NOMO-1 treated with dmso at 0.1 percent for 144 hours (cell line): ENCODE measurements at regions not wholly inside any gene's neighbourhood (a gene's known extent, or its start where the extent isn't known, plus 50 kb on each side); places are given as distances from the start of the nearest gene placed in this dataset.

Source experiments
- DNase-seq: peaks from one replicate; lab custom pipeline; 2025; ENCODE audit not compliant: unreplicated experiment; lab: John Stamatoyannopoulos, UW

DNA sequence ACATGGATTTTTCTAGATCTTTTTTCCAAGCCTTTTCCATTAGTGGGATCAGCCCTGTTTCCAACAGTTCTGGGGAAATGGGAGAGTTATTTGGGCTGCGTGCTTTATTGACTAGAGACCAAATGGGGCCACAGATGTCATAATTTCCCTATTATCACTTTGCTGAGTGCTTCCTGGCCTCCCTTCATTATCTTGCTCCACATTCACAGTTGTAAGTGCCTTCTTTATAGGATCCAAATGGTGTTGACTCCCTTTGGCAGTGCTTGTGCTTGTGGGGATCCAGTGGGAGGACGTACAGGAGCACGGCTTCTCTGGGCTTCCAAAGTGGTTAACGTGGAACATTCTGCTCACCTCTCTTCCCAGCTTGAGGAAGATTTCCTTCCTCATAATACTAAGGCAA, 141.0 kb upstream of the RMST start:
- DNase-seq, result no peak

DNA sequence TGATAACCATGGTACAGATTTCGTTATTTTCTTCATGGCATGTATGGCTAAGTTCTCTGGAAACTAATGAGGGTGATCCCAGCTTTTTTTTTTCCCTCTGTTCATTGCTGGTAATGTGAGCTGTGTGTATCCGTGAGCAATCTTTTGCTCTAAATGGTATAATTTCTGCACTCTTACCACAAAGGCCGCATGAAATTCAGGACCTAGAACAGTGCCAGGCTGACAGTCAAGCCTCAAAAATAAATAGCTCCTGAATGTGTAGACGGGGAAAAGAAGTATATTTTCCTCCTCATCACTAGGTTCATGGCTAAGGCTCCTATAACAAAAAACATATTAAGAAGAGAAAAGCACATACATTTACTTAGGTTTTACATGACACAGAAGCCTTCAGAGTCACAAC, 140.2 kb upstream of the RMST start:
- DNase-seq, result no peak

DNA sequence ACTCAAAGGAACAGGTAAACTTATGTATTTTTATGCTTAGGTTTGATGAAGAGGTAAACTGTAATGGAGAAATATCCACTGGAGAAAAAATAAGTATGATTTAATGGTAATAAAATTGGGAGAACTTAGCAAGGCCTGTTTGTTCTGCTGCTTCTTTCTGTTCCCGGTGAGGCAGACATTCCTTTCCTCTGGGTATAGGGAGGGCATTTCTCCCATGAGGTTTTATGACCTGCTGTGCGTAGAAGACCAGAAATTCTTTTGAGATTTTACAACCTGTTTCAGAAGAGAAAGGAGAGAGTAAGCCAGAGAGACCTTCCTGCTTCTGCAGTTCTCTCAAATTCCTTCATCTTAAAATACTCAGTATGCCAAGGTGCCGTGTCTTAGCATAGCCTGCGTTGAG, 139.4 kb upstream of the RMST start:
- no peak for DNase-seq

DNA sequence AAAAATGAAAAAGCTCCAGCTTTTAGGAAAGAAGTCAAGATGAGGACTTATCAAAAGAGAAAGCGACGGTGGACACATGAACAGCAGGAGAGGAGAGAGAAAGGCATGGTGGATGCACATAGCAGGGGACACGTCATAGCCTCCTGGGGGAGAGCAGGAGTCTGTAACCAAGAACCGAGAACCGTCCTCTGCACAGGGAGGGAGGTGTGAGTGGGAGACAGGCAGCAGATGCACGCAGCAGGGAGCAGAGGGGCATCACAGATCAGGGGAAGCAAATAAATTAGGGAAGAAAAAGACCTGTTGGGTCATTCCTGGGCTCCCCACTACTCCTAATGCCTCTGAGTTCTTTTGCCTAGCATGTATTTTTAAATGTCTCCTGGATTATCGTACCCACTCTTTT, 138.1 kb upstream of the RMST start:
- no peak for DNase-seq

DNA sequence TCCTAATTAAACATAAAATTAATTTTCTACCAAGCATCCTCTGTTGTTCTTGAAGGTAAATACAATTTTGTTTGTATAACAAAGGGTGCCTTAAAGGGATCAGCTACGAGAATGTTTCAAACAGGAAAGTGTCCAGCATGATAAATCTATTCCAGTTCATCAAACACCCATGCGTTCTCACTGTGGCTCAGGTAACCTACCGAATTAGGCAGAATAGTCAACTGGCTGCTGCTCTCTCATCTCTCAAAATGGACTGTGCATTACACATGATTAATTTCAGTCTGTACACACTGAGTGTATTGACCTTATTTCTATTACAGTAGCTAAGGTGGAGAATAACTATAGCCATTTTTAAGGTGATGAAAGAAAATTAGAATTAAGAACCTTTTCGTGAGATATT, 127.5 kb upstream of the RMST start:
- no peak for DNase-seq

DNA sequence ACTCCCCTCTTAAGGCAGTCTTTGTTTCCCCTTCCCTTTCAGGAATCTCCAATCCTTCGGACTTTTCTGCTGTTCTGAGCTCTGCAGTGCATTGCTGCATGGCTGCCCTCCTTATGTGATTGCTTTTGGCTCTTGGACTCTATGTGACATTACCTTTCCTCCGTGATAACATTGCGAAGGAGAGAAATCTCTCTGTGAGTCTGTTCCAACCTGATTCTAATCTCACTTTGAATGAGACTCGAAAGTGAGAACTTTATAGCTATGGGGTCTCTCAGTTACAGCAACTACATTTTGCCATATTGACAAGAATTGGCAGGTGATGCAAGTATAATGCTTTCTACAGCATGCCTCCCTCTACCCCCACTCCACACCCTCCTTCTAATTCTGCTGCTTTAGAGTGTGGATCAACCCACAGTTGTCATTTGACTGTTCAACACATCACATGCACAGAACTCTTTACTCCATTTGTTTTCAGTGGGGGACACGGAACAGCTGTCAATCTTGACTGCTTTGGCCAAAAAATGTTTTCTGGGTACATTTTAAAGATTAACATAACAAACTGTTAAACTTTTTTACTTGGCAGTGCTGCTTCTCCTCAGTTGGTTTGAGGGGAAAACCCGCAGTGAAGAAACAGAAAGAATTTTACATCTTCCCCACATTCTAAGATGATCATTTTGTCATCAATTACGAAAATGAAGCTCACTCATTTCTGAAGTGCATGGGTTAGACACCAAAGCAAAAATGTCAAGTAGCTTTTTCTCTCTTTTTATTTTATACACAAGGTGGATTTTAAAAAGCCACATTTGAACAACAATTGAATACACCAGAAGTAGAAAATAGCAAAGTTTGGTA, 125.5 kb upstream of the RMST start:
- DNase-seq, result no peak

DNA sequence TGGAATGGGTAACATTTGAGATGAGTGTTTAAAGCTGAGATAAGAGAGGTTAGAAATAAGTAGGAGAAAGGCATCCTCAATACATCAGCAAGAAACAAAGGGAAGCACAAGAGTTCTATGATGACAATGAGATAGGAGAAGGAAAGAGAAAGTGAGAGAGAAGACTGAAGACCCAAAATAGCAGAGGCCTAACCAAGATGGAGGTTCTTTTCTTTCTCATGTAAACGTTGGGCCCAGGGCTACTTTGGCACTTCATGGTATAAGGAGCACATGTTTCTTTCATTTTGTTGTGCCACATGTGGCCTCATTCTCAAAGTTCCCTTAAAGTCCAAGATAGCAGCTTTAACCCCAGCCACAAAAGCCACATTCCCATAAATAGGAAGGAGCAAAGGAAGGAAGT, 120.5 kb upstream of the RMST start:
- no peak for DNase-seq

DNA sequence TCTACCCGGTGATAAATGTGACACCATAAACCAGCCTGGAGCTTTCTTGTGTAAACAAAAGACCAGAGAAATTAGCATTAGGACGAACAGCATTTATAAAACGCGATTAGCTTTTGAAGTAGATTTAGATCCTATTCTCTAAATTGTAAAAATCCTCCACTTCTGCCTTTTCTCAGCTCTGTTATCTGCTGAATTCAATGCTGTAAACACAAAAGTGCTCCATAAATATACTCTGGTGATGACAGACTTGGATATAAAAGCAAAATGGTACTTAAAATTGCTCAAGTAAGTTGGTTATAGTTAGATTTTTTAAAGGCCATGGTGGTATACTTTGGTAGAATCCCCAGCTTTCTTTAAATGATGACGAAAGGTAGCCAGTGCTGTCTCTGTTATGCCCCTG, 114.6 kb upstream of the RMST start:
- no peak for DNase-seq

DNA sequence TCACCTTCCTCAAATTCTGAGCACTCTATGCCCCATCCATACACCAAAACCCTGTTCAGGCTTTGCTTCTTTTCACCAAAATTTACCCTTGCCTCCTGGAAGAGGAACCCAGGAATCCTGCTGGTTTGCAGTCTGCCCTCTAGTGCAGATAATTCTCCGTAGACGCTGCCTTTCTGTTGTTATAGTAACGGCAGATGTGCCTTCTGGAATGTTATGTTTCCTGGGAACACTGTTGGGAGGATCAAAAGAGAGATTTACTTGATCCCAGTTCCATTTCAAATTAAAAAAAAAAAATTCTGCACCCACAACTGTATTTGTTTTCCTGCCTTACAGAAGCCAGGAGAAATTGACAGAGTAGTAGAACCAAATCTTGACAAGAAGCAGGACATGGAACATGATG, 104.2 kb upstream of the RMST start:
- no peak for DNase-seq

DNA sequence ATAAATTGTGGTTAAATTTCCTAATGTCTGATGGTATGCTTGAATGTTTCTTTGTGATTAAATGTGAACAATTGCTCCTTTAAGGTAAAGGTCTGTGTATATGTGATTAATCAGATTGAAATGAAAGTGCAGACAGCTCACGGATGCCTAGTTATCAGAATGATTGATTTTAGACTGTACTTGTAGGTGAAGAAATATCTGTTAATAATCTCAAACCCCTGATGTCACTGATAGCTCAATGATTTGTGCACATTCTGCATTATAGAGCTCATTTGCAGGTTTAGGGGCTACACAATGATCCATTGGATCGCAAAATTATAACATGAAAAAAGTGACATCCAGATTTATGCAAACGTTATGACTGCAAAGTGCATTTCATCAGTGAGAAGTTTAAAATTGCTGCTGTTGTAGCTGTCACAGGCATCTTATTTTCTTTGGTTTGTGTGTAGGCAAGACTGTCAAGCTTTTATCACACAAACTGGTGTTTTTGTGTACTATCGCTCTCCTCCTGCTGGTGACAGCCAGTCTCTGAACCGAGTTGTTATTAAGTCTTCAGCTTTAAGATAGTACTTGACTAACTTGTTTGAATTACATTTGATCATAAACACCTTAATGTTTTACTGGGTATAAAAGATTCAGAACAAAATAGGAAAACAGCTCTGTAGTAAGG, 103.4 kb upstream of the RMST start:
- DNase-seq, result no peak

DNA sequence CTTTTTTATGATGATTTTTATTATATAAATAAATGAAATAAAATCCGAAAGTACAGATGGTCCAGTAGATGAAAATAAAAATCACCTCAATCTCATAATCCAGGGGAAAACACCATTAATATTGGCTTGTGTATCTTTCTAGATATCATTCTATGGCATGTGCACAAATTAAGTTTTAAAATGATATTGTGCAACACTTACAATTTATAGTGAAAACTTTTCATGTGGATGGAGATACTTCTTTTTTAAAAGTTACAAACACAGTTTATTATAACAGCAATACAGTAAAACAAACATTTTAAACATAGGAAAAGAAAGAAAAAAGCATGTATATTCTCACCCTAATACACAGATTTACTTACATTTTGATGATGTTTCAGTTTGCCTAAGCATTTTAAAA, 98.9 kb upstream of the RMST start:
- DNase-seq, result no peak

DNA sequence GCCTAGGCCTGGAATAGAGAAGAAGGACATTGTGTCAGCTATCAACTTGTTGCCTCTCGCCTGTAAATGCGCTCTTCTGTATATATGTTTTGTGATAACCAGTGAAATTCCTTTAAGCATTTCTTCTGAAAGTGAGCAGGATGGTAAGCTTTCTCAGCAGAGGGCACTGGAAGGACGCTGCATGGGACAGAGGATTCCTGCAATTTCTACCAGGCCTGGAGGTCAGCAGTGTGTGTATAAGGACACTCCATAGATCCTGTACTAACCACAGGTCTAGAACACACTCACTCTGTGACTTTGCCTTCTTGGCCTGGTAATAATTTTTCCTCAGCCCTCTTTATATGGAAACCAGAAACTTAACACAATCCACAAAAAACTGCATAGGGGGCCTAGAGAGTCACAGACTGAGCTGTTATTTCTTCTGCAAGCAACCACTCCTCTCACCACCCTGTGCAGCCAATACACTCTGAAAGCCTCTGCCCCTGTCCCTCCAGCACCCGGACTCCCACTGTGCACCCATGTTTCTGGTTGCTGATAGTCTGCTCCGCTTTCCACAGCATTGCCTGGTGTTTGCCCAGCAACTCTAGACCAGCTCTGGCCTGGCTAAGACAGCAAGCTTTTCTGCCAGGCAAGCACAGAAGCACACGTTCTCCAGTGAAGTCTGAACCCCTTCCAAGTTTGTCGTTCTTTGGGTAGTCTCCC, 94.0 kb upstream of the RMST start:
- no peak for DNase-seq

DNA sequence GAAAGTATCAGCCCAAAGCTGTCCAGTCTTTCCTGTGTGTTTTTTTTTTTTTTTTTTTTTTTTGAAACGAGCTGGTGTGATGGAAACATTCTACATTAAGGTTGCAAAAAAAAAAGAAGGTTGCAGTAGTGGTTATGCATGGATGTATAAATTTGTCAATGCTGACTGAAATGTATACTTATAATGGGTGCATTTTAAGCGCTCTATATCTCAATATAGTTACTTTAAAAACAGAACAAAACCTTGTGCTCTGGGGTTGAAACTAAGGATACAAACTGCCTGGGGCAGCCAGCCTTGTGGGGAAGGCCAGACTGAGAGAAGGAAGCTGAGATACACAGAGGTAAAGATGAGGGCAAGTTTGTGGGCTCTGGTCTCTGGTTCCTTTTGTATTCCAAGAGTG, 87.3 kb upstream of the RMST start:
- DNase-seq, result no peak

DNA sequence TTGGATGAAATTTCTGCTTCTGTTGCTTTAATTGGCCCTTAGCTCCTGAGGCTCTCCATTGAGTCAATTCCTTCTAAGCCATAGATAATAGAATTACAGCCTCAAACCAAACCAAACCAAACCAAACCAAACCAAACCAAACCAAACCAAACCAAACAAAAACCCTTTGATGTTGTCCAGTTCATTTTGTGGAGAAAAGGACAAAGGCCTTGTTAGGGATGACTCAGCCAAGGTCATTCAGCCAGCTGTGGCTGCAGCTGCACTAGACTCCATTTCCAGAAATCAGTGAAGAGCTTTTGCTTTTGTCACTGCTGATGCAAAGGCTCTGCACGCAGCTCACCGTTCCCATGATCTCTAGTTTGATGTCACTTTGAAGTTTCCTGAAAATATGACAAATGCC, 82.2 kb upstream of the RMST start:
- no peak for DNase-seq

DNA sequence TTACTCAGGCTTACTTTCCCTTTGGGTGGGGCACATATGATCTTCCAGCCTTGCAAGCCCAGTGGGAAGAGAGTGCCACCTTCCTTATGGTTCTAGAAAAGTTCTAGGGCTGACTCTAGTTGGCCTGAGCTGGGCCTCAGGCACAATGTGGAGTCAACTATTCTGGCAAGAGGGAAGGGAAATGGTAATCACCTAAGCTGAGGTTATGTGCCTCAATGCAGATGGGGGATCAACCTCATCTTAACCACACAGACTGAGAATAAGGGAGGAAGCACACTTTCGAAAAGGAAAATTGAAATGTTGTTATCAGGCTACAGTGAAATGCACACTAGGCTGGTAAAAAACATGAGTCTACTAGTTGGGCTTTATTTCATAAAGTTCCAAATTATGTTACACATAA, 77.5 kb upstream of the RMST start:
- DNase-seq, result no peak

DNA sequence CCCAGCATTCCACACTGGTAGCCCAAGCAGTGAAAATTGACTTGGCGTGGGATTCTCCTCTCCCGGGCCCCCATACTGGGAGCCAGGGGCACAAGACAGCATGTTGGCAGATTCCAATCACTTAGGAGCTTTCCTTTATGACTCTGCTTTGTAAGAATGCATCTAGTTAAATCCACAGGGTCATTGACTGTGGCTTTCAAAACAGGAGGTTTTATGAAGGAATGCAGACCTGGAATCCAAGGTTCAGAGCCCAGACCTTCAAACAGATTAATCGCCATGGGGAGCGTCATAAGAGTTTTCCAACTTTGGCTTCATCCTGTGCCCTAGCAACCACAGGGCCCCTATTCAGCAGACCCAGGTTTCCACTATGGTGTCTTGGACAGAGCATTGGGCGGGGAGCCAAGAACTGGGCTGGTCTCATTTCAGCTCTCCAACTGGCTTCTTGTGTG, 76.4 kb upstream of the RMST start:
- no peak for DNase-seq

DNA sequence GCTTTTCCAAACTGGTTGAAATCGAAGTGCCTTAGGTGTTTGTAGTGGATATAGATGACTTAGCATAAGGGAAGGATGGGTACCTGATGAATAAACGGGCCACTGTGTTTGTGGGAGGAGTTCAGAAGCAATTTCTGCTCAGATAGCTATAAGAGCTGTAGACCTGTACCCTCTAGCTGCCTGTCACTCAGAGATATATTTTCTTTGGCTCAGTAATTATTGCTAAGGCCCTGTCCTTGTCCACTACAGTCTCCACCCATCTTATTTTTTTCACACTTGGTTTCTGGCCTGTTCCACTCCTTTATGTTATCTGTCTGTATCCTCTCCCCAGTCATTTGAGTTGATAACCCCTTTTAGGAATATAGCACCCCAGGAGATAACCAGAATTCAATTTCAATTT, 74.8 kb upstream of the RMST start:
- no peak for DNase-seq

DNA sequence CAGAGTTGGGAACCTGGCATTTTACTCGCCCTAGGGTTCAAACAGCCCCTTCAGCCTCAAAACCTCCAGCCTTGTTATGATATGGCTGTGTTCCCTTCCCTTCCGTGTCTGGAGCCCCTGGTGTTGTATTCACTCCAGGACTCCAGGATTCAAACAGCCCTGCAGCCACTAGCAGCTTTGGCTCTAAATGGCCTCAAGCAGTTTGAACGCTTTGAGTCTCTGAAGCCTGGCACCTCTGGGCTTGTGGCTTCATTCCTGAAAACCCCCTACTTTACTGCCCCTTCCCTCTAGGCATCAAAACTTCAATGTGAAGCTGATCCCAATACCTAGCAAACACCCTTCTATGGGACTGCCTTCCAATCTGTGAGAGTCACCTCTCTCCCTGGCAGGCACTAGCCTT, 67.9 kb upstream of the RMST start:
- DNase-seq, result no peak

DNA sequence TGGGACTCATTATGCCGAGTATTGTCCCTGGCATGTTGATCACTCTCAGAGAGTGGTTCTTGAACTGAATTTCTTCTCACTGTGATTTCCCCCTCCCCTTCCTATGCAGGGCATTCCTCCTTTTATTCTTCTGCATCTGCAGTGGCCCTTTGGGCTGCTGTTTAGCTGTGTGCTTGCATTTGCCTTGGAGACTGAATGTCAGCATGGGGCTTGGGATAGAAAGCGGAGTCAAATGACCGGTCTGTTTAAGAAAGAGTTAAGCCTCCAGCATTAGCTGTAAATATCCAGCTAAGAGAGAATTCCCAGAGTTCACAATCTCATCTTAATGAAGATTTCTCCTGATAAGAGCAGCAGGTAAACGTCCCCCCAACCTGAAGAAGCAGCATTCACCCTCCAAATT, 65.6 kb upstream of the RMST start:
- DNase-seq, result no peak

DNA sequence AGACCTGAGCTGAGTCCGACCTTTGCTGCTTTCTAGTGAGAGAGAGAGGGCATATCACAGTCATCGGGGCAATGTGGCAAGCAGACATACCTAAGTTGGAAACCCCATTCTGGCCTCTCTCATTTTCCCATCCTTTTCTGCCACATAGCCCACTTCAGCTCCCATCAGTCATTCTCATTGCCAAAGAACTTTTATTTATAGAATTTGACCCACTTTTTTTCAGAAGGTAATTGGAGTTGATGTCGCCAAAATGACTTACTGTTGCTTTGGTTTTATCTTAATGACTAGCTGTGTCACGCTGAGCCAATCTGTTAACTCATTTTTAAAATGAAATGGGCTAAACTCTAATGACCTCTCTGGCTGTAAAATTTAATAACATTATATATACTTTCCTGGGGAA, 63.9 kb upstream of the RMST start:
- DNase-seq, result no peak

DNA sequence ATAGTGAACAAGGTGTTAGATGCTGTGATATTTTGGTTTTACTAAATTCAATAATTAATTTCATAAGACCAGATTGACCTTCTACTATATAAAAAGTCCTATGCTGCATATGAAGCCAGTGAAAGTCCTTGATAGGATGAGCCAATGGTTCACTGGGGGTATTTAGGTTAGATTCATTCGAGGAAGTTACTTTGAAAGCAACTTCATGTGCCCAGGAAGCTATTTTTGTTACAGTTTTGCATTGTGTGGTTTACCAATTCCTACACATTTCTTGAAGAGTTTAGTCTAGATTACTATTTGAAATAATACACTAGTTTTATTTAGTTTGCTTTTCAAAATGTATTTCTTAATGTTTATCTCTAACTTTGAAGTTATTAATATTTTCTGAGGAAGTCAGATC, 58.5 kb upstream of the RMST start:
- no peak for DNase-seq

DNA sequence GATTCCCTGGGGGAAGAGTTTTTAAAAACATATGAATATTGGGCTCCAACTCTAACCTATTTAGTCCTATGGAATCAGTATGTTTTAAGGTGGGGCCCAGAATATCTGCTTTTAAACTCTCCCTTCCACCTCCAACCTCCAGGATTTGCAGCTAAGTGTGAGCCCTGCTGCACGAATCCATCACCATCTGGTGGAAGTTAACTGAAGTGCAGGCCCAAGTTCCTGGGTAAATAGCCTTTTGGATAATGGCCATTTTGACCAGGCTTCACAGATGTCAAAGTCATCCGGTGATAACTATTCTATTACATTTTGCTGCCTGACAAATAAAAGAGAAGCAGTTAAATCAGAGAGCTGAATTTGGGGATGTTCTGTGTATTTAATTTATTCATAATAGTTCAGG, 58.1 kb upstream of the RMST start:
- DNase-seq, result peak; percentile 44
